ENCODE measurements at regions not wholly inside any gene's neighbourhood (a gene's known extent, or its start where the extent isn't known, plus 50 kb on each side); places are given as distances from the start of the nearest gene placed in this dataset.

GRCh38 chr5:35383041-35383440 lies 152.8 kb upstream of the PRLR start:
- Histone ChIP-seq H3K4me3 (no peak overlapping the region), H3K36me3 (no peaks in the 10 kb centered on the region), H3K27ac (no peak overlapping the region), H3K4me1 (no peaks in the 10 kb centered on the region), H3K9me3 (no peaks in the 10 kb centered on the region), H3K27me3 (no peaks in the 10 kb centered on the region)
- no peak for TF ChIP-seq POLR2AphosphoS5 (IDR thresholded peaks at IDR 0.05; ENCODE audit: insufficient read depth in 1 of 2, low read depth in 1 of 2)
- TF ChIP-seq CTCF (IDR thresholded peaks at IDR 0.05), result no peak
- TF ChIP-seq POLR2A (IDR thresholded peaks at IDR 0.05), result no peak
- no peak for DNase-seq (ENCODE audit: extremely low spot score in 2 of 2)
- intact Hi-C loops (cut with DNase I), result no loop called here

- Histone ChIP-seq H3K36me3 (no peaks in the 10 kb centered on the region), H3K4me1 (peaks cover 3% of the 10 kb centered on the region), H3K27me3 (no peaks in the 10 kb centered on the region), H3K9me3 (no peaks in the 10 kb centered on the region), H3K27ac (no peak overlapping the region), H3K4me3 (no peak overlapping the region)
- intact Hi-C loops (cut with DNase I), result no loop called here
- no peak for TF ChIP-seq POLR2AphosphoS5 (IDR thresholded peaks at IDR 0.05; ENCODE audit: insufficient read depth in 1 of 2, low read depth in 1 of 2)
- TF ChIP-seq POLR2A (IDR thresholded peaks at IDR 0.05), result no peak
- no peak for TF ChIP-seq CTCF (IDR thresholded peaks at IDR 0.05)
- DNase-seq (ENCODE audit: extremely low spot score in 2 of 2), result no peak
Observed at GRCh38 chr5:35377653-35378052, 147.4 kb upstream of the PRLR start.

GRCh38 chr5:35374584-35374983 lies 144.3 kb upstream of the PRLR start:
- DNase-seq (ENCODE audit: extremely low spot score in 2 of 2), result no peak
- Histone ChIP-seq H3K9me3 (no peaks in the 10 kb centered on the region), H3K4me3 (no peak overlapping the region), H3K4me1 (peaks cover 3% of the 10 kb centered on the region), H3K36me3 (no peaks in the 10 kb centered on the region), H3K27me3 (no peaks in the 10 kb centered on the region), H3K27ac (no peak overlapping the region)
- TF ChIP-seq POLR2A (IDR thresholded peaks at IDR 0.05) (no peak), POLR2AphosphoS5 (IDR thresholded peaks at IDR 0.05; ENCODE audit: insufficient read depth in 1 of 2, low read depth in 1 of 2) (no peak), CTCF (IDR thresholded peaks at IDR 0.05) (no peak)
- intact Hi-C loops (cut with DNase I), result no loop called here

GRCh38 chr5:35373249-35373648 lies 143.0 kb upstream of the PRLR start:
- H3K27ac ChIP-seq, result no peak overlapping the region
- no peak for DNase-seq (ENCODE audit: extremely low spot score in 2 of 2)
- intact Hi-C loops (cut with DNase I), result no loop called here
- no peaks in the 10 kb centered on the region for H3K9me3 ChIP-seq
- H3K36me3 ChIP-seq, result no peaks in the 10 kb centered on the region
- H3K4me1 ChIP-seq, result peaks cover 3% of the 10 kb centered on the region
- no peak overlapping the region for H3K4me3 ChIP-seq
- no peak for TF ChIP-seq POLR2A (IDR thresholded peaks at IDR 0.05)
- TF ChIP-seq POLR2AphosphoS5 (IDR thresholded peaks at IDR 0.05; ENCODE audit: insufficient read depth in 1 of 2, low read depth in 1 of 2), result no peak
- no peak for TF ChIP-seq CTCF (IDR thresholded peaks at IDR 0.05)
- H3K27me3 ChIP-seq, result no peaks in the 10 kb centered on the region

- Histone ChIP-seq H3K4me1 (peaks cover 3% of the 10 kb centered on the region), H3K36me3 (no peaks in the 10 kb centered on the region), H3K9me3 (no peaks in the 10 kb centered on the region), H3K4me3 (no peak overlapping the region), H3K27me3 (no peaks in the 10 kb centered on the region), H3K27ac (no peak overlapping the region)
- DNase-seq (ENCODE audit: extremely low spot score in 2 of 2), result no peak
- intact Hi-C loops (cut with DNase I), result no loop called here
- no peak for TF ChIP-seq CTCF (IDR thresholded peaks at IDR 0.05)
- TF ChIP-seq POLR2A (IDR thresholded peaks at IDR 0.05), result no peak
- TF ChIP-seq POLR2AphosphoS5 (IDR thresholded peaks at IDR 0.05; ENCODE audit: insufficient read depth in 1 of 2, low read depth in 1 of 2), result no peak
Observed at GRCh38 chr5:35372482-35372881, 142.2 kb upstream of the PRLR start.

Measured in vagina (tissue), 2 donors.